Right lobe of liver (tissue), 6 donors: ENCODE measurements at regions not wholly inside any gene's neighbourhood (a gene's known extent, or its start where the extent isn't known, plus 50 kb on each side); places are given as distances from the start of the nearest gene placed in this dataset.

ENCODE experiments used
- ATAC-seq, 4 donors: fragments of 200-7000 bp; cut with Tn5 transposase; one replicate each; pipeline ENCODE4 v1.9.1; 2020; ENCODE audit warnings: mild to moderate bottlenecking in 4 of 4, moderate library complexity in 4 of 4
- DNase-seq, 3 donors: peaks; one replicate each; pipeline ENCODE4 v3.0.0-alpha.2; 2020
- H3K27ac ChIP-seq, 3 donors: fragments of 200-600 bp; one replicate each; pipeline ENCODE4 v1.8.0; 2022
- H3K27me3 ChIP-seq, 2 donors: fragments of 200-600 bp; one replicate each; pipeline ENCODE4 v1.8.0; 2022
- H3K36me3 ChIP-seq, 4 donors: fragments of 200-600 bp; sonication (generic) in 1 of 4; one replicate each; pipeline versions ENCODE4 v1.5.1 to v1.8.0; 2017 to 2022; ENCODE audit warnings: control low read depth in 1 of 4
- H3K4me1 ChIP-seq, 4 donors: fragments of 200-600 bp; sonication (generic) in 1 of 4; one replicate each; pipeline versions ENCODE4 v1.5.1 to v1.8.0; 2017 to 2022; ENCODE audit warnings: control low read depth in 1 of 4
- H3K4me3 ChIP-seq, 3 donors: fragments of 200-600 bp; one replicate each; pipeline ENCODE4 v1.8.0; 2022
- H3K9me3 ChIP-seq, 4 donors: fragments of 200-600 bp; sonication (generic) in 1 of 4; one replicate each; pipeline versions ENCODE4 v1.5.1 to v1.8.0; 2017 to 2022; ENCODE audit warnings: control low read depth in 1 of 4
- POLR2A ChIP-seq: fragments of 450-650 bp; IDR thresholded peaks from one replicate; pipeline ENCODE4 v1.6.1; 2017; ENCODE audit warnings: antibody characterized with exemption, mild to moderate bottlenecking
- WGBS: methylation state at CpG from one replicate; pipeline ENCODE4 v1.1.6; 2018; ENCODE audit warnings: low coverage, low lambda C conversion rate; ENCODE audit not compliant: insufficient coverage; ENCODE audit errors: missing lambda C conversion rate; 5-methylcytosine and 5-hydroxymethylcytosine counted together
- intact Hi-C, 2 donors: fragments of 100-400 bp; cut with DNase I; formaldehyde crosslinking; loops; one replicate each; pipeline versions ENCODE4 v1.11.2 to v1.14.1; 2022
- TF ChIP-seq, protein P1 (sequence below), 4 donors: fragments of 200-600 bp in 3 of 4; fragments of 450-650 bp in 1 of 4; IDR thresholded peaks; one replicate each; pipeline versions ENCODE4 v1.5.1 to v1.8.0; 2016 to 2022; ENCODE audit warnings: antibody characterized with exemption in 4 of 4, mild to moderate bottlenecking in 2 of 4
- donor health status: DM: no; HTN: yes; CAD: no.
- donor health status: DM: no; HTN: no; CAD: no.
- donor health status: DM: no; HTN: no; CAD: no.
- donor health status: DM: no; HTN: yes; CAD: no.
- donor health status: DM: no; HTN: yes; CAD: no.

DNA sequence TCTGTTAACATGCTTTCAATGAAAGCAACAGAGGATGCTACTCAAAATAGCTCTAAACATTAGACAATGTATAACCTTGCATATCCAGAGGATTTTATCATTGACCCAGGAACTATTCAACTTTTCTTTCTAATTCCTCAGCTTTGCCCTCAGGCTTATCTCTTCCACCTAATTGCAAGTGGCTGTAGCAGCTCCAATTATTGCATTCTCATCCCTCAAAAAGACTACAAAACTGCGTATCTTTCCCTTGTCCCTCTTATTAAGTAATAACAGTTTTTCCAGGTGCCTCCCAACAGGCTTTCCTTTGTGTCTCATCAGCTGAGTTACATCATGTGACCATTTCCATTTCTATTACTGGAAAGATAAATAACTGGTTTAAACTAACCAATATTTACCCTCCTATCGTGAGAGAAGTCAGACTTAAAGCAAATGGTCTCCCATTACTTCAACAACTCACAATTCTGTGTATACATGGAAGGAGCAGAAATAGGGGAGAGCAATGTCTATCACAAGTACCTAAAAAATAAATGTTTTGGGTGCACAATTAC lies 78.0 kb upstream of the MBNL1 start:
- intact Hi-C loops = no loop called here
- ATAC-seq (no peak), DNase-seq (no peak)
- Histone ChIP-seq H3K9me3 (no peaks in the 10 kb centered on the region), H3K4me1 (no peaks in the 10 kb centered on the region), H3K4me3 (no peak overlapping the region), H3K36me3 (no peaks in the 10 kb centered on the region), H3K27me3 (no peaks in the 10 kb centered on the region), H3K27ac (no peak overlapping the region)
- 57% methylated on average over 2 of the region's 2 CpGs for WGBS
- no peak for TF ChIP-seq POLR2A
- TF ChIP-seq, protein P1, sequence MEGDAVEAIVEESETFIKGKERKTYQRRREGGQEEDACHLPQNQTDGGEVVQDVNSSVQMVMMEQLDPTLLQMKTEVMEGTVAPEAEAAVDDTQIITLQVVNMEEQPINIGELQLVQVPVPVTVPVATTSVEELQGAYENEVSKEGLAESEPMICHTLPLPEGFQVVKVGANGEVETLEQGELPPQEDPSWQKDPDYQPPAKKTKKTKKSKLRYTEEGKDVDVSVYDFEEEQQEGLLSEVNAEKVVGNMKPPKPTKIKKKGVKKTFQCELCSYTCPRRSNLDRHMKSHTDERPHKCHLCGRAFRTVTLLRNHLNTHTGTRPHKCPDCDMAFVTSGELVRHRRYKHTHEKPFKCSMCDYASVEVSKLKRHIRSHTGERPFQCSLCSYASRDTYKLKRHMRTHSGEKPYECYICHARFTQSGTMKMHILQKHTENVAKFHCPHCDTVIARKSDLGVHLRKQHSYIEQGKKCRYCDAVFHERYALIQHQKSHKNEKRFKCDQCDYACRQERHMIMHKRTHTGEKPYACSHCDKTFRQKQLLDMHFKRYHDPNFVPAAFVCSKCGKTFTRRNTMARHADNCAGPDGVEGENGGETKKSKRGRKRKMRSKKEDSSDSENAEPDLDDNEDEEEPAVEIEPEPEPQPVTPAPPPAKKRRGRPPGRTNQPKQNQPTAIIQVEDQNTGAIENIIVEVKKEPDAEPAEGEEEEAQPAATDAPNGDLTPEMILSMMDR (IDR thresholded peaks at IDR 0.05) = no peak

DNA sequence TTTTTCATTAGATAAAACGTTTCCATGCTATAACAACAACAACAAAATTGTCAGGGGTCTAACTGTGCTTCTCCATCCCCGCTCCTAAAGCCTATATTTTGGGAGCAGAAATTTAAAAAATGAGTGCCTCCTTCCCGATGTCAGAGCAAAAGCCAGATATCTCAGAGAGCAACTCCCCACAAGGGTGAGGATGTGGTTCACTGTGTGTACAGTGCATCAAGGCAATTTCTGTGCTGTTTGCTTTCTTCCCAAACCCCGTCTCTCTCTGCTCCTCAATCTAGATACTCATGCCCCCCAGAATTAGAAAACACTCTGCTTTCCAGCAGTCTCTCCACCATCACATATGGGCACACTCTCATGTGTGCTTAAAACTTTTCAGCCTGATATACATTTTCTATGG lies 76.7 kb upstream of the MBNL1 start:
- no peaks in the 10 kb centered on the region for H3K4me1 ChIP-seq
- 58% methylated on average over 4 of the region's 4 CpGs for WGBS
- no peaks in the 10 kb centered on the region for H3K9me3 ChIP-seq
- H3K27me3 ChIP-seq = no peaks in the 10 kb centered on the region
- DNase-seq (no peak), ATAC-seq (no peak)
- intact Hi-C loops = no loop called here
- no peak overlapping the region for H3K27ac ChIP-seq
- H3K4me3 ChIP-seq = no peak overlapping the region
- TF ChIP-seq, protein P1 (IDR thresholded peaks at IDR 0.05) = no peak
- no peak for TF ChIP-seq POLR2A
- no peaks in the 10 kb centered on the region for H3K36me3 ChIP-seq

DNA sequence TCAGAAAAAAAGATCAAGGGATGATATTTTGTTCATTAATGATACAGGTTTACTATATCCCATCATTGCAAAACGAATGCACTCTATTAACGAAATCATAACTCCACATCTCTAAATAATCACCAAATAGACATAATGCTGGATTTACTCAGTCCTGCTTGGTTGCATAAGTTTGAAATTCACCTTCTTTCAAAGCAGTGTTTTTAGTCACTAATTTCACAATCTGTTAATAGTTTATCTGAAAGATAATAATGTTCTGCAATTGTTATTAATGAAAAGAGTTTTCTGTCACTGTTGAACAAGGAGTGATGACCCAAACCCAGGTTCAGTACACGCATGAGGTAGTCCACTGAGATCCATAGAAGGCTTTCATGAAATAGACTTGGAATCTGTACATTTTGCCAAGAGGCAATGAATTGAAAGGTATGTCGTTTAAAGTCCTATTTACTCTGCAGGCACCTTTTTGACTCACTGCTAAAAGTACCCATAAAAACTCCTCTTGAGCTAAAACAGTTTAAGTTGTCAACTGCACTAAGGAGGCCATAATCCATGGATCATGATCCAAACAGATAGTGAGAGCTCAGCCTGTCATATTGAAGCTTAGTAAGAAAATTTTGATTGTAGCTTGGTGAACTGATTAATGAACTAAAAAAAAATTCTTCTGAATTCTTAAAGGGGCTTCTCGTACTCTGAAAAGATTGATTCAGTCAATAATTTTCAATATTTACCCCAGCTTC lies 75.6 kb upstream of the MBNL1 start:
- Histone ChIP-seq H3K4me1 (no peaks in the 10 kb centered on the region), H3K9me3 (no peaks in the 10 kb centered on the region), H3K4me3 (peak overlapping the region in 1 of 3 donors; percentile 24), H3K27ac (peak overlapping the region in 1 of 3 donors; percentile 9), H3K27me3 (no peaks in the 10 kb centered on the region), H3K36me3 (no peaks in the 10 kb centered on the region)
- no peak for DNase-seq
- ATAC-seq = peak in 2 of 4 donors; percentile 14 to 16
- WGBS = 58% methylated on average over 5 of the region's 5 CpGs
- intact Hi-C loops = no loop called here
- no peak for TF ChIP-seq POLR2A
- TF ChIP-seq, protein P1 (IDR thresholded peaks at IDR 0.05) = no peak

DNA sequence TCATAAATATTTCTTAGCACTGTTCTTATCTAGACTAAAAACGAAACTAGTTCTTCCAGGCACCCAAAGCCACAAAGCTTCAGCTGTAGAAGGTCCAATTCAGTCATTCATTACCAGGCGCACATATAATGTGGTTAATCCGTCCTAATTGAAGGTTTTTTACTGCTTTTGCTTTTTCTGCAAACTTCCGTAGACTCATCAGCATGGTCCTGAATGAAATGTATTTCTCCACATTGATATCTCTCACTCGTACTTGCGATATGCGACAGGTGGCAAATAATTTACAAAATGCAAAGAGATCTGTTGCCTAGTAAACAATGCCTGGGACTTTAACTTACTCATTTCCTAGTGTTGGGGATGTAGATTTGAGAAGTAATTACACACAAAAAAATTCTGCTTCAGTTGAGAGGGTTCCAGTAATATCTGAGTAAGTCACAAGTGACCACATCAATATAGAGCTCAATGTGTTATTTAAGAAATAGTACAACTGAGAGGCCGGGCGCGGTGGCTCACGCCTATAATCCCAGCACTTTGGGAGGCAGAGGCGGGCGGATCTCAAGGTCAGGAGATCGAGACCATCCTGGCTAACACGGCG lies 75.0 kb upstream of the MBNL1 start:
- 56% methylated on average over 16 of the region's 16 CpGs for WGBS
- peak overlapping the region in 2 of 3 donors; percentile 7 to 9 for H3K27ac ChIP-seq
- no peaks in the 10 kb centered on the region for H3K27me3 ChIP-seq

More for the DNA sequence above, 75.0 kb upstream of the MBNL1 start:
- H3K4me1 ChIP-seq = no peaks in the 10 kb centered on the region
- ATAC-seq (peak; percentile 39 to 59 (median 46)), DNase-seq (no peak)
- intact Hi-C loops = no loop called here
- H3K4me3 ChIP-seq = peak overlapping the region in 2 of 3 donors; percentile 13 to 24
- H3K36me3 ChIP-seq = no peaks in the 10 kb centered on the region
- no peak for TF ChIP-seq POLR2A
- TF ChIP-seq, protein P1 (IDR thresholded peaks at IDR 0.05) = no peak
- H3K9me3 ChIP-seq = no peaks in the 10 kb centered on the region
